Retinal pigment epithelial cell (primary cell): ENCODE measurements at regions not wholly inside any gene's neighbourhood (a gene's known extent, or its start where the extent isn't known, plus 50 kb on each side); places are given as distances from the start of the nearest gene placed in this dataset.
"Not testable (repeated sequence)": the region's sequence is repeated elsewhere in the genome, so short reads cannot be mapped to it uniquely, and the experiment has no call there.

ENCODE experiments used
- DNase-seq: peaks from one replicate; pipeline ENCODE4 v3.0.0-alpha.2; 2010; ENCODE audit warnings: low read depth
- H3K4me3 ChIP-seq: 2 replicates; pipeline ENCODE4 v1.5.1; 2011; ENCODE audit warnings: mild to moderate bottlenecking, low read length, control low read depth, moderate library complexity
- CTCF ChIP-seq: conservative IDR thresholded peaks from 2 replicates; pipeline ENCODE4 v1.5.1; 2011; ENCODE audit warnings: low read depth, low read length, control low read depth, inconsistent platforms

GRCh38 chr6:155771822-155772221 lies 316.2 kb upstream of the NOX3 start:
- no peak for TF ChIP-seq CTCF
- H3K4me3 ChIP-seq = no peak overlapping the region
- no peak for DNase-seq

DNA sequence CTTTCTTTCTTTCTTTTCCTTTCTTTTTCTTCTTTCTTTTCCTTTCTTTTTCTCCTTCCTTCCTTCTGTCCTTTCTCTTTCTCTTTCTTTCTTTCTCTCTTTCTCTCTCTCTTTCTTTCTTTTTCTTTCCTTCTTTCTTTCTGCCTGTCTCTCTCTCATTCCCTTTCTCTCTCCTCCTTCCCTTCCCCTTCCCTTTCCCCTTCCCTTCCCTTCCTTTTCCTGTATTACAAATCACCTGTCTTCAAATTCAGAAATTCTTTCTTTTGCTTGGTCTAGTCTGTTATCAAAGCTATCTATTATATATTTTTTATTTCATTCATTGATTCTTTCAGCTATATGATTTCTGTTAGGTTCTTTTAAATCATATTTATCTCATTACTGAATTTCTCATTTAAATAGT lies 315.2 kb upstream of the NOX3 start:
- TF ChIP-seq CTCF = no peak
- DNase-seq = no peak
- no peak overlapping the region for H3K4me3 ChIP-seq

GRCh38 chr6:155770313-155770712 lies 314.7 kb upstream of the NOX3 start:
- DNase-seq = no peak
- no peak overlapping the region for H3K4me3 ChIP-seq
- no peak for TF ChIP-seq CTCF

DNA sequence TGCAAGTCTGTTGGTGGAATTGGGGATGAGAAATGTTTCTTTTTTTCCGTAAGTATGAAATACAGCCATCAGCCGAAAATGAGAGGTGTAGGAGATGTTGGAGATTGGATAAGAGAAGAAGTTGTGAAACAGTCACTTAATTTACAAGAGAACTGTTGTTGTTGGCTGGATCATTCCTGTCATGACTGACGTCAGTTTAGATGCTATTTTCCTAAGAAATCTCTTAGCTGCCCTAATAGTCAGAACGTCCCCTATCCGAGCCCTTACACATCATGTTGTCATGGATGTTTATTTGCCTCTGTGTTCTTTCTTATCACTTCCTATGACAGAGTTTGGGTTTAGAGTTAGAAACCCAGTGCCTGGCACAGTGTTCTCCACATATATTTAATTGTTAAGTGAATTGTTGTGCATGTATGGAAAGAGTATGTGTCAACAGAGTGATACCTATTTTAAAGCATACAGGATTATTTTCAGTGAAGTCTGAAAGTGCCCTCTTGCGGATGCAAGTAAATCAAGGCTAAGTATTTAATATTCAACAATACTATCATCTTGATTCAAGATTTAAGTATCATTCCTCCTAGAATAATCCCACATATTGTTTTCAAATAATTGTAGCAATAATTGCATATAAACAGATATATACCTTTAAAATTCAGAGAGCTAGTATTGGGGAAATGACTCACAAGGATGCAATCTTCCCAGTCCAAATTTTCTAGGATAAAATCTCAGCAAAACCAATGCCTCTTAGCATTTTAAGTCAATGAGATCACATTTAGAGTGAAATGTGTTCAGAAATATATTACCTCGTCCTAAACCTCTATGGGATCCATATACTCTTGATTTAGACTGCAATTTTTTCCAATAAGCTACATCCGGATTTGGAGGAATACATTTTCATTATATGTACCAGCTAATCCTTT lies 309.9 kb upstream of the NOX3 start:
- peak; percentile 20 for DNase-seq
- H3K4me3 ChIP-seq = no peak overlapping the region
- TF ChIP-seq CTCF = no peak

DNA sequence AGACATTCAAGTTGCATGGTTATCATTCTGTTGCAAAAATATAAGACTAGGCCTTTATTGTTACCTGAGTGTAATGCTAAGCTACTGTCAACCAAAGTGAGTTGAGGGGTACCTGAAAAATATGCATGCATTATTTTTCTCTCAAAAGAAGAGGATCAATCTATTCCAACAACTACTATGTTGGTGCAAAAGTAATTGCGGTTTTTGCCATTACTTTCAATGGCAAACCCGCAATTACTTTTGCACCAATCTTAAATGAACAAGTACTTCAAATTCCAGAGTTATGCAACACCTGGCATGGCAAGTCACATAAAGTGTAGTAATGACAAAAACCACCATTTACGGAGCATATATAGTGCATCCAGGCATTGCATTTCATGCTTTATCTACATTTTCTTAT lies 307.0 kb upstream of the NOX3 start:
- no peak for DNase-seq
- no peak overlapping the region for H3K4me3 ChIP-seq
- TF ChIP-seq CTCF = no peak

DNA sequence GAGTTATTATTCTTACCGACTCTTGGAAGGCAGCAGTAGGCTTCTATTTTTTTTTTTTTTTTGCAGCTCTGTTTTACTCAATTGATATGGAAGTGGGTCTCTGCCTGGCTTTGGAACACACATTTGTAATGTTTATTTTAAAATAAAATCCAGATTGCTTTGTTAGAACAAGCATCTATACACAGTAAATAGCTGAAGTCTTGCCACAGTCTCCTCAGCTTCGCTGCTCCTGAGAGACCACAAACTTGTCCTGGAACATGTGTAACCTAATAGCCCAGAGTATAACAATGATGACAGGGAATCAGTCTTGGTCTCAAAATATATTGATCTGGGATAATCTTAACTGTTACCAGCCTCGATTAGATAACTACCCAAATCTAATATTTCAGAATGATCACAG lies 299.8 kb upstream of the NOX3 start:
- no peak for DNase-seq
- TF ChIP-seq CTCF = no peak
- H3K4me3 ChIP-seq = no peak overlapping the region

DNA sequence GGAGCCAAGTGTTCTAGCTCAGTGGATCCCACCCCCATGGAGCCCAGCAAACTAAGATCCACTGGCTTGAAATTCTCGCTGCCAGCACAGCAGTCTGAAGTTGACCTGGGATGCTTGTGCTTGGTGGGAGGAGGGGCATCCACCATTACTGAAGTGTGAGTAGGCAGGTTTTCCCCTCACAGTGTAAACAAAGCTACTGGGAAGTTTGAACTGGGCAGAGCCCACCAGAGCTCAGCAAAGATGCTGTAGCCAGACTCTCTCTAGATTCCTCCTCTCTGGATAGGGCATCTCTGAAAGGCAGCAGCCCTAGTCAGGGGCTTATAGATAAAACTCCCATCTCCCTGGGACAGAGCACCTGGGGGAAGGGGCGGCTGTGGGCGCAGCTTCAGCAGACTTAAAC lies 293.1 kb upstream of the NOX3 start:
- H3K4me3 ChIP-seq, DNase-seq: not testable (repeated sequence)
